ENCODE measurements at regions not wholly inside any gene's neighbourhood (a gene's known extent, or its start where the extent isn't known, plus 50 kb on each side); places are given as distances from the start of the nearest gene placed in this dataset.

- TF ChIP-seq CEBPZ (IDR thresholded peaks at IDR 0.05; ENCODE audit: low read depth, low read length) (no peak), HSF1 (IDR thresholded peaks at IDR 0.05; ENCODE audit: low read depth, low read length) (no peak), PAX5 (IDR thresholded peaks at IDR 0.05; ENCODE audit: borderline replicate concordance, low read depth, low read length) (no peak), SPI1 (IDR thresholded peaks at IDR 0.05; ENCODE audit: borderline replicate concordance, insufficient read depth, low read depth, low read length) (no peak)
These were observed 316.9 kb downstream of the JRKL start (continued) for GRCh38 chr11:96706761-96707160.

GRCh38 chr11:96707273-96707672, 317.5 kb downstream of the JRKL start:
- FAIRE-seq = no peak
- Histone ChIP-seq H3K36me3 (ENCODE audit: control insufficient read depth in 2 of 2, insufficient read depth in 2 of 2, low read length in 1 of 2) (no peaks in the 10 kb centered on the region), H4K20me1 (ENCODE audit: control insufficient read depth, insufficient read depth) (no peaks in the 10 kb centered on the region), H3K4me3 (no peak overlapping the region), H3K9me3 (replicated peaks; ENCODE audit: control insufficient read depth, insufficient read depth, low read length) (no peaks in the 10 kb centered on the region), H3K27ac (ENCODE audit: control insufficient read depth, insufficient read depth) (no peak overlapping the region), H3K4me2 (ENCODE audit: control insufficient read depth, insufficient read depth) (no peak overlapping the region), H3K79me2 (ENCODE audit: control insufficient read depth, insufficient read depth, low read length) (no peaks in the 10 kb centered on the region), H3K4me1 (ENCODE audit: control insufficient read depth, insufficient read depth, low read length) (no peaks in the 10 kb centered on the region), H3K9ac (ENCODE audit: control insufficient read depth, insufficient read depth, low read length) (no peak overlapping the region), H2AFZ (ENCODE audit: control insufficient read depth, low read depth, low read length) (no peak overlapping the region), H3K27me3 (replicated peaks in 1 of 2; ENCODE audit: control insufficient read depth in 2 of 2, insufficient read depth in 2 of 2, low read length in 1 of 2) (no peaks in the 10 kb centered on the region)
- ChIA-PET CTCF (no interaction called here), SMC1A (ENCODE audit: uncharacterized antibody, unreplicated experiment) (no interaction called here), RAD21 (ENCODE audit: unreplicated experiment) (no interaction called here), POLR2A (no interaction called here)
- in situ Hi-C loops (cut with MboI) = no loop called here
- TF ChIP-seq USF2 (IDR thresholded peaks at IDR 0.05; ENCODE audit: borderline replicate concordance, low read depth, low read length) = no peak
- ATAC-seq = no peak
- BruUV-seq (replicated peaks) = no TSS peak
- intact Hi-C loops (cut with micrococcal nuclease; ENCODE audit: unreplicated experiment) = no loop called here
- no peak for DNase-seq (ENCODE audit: low read depth, low spot score)

All from GM12878 (cell line).